GM23338 (cell line): ENCODE measurements at regions not wholly inside any gene's neighbourhood (a gene's known extent, or its start where the extent isn't known, plus 50 kb on each side); places are given as distances from the start of the nearest gene placed in this dataset.

Experiments
- EZH2 ChIP-seq: fragments of 200-600 bp; sonication (generic); IDR thresholded peaks from one replicate; pipeline ENCODE4 v1.8.0; 2017; ENCODE audit warnings: antibody characterized with exemption, mild to moderate bottlenecking, low read depth; ENCODE audit not compliant: unreplicated experiment
- EZH2phosphoT487 ChIP-seq: fragments of 200-600 bp; sonication (generic); IDR thresholded peaks from one replicate; pipeline ENCODE4 v1.8.1; 2018; ENCODE audit warnings: antibody characterized with exemption; ENCODE audit not compliant: unreplicated experiment
- POLR2AphosphoS5 ChIP-seq: IDR thresholded peaks from 2 replicates; pipeline ENCODE4 v1.6.1; 2016; ENCODE audit warnings: antibody characterized with exemption, low read depth
- REST ChIP-seq: IDR thresholded peaks from one replicate; pipeline ENCODE4 v1.6.1; 2018; ENCODE audit warnings: antibody characterized with exemption; ENCODE audit not compliant: unreplicated experiment
- TF ChIP-seq, protein P1 (sequence below), 2 experiments: fragments of 200-600 bp in 1 of 2; sonication (generic) in 1 of 2; conservative IDR thresholded peaks; 2 replicates each; pipeline versions ENCODE4 v1.5.1 to v1.6.1; 2016 to 2017; ENCODE audit warnings: antibody characterized with exemption in 2 of 2, low read depth in 2 of 2, mild to moderate bottlenecking in 2 of 2, moderate library complexity in 1 of 2

- TF ChIP-seq POLR2AphosphoS5: no peak
- TF ChIP-seq, protein P1, sequence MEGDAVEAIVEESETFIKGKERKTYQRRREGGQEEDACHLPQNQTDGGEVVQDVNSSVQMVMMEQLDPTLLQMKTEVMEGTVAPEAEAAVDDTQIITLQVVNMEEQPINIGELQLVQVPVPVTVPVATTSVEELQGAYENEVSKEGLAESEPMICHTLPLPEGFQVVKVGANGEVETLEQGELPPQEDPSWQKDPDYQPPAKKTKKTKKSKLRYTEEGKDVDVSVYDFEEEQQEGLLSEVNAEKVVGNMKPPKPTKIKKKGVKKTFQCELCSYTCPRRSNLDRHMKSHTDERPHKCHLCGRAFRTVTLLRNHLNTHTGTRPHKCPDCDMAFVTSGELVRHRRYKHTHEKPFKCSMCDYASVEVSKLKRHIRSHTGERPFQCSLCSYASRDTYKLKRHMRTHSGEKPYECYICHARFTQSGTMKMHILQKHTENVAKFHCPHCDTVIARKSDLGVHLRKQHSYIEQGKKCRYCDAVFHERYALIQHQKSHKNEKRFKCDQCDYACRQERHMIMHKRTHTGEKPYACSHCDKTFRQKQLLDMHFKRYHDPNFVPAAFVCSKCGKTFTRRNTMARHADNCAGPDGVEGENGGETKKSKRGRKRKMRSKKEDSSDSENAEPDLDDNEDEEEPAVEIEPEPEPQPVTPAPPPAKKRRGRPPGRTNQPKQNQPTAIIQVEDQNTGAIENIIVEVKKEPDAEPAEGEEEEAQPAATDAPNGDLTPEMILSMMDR (conservative IDR thresholded peaks at IDR 0.05; ENCODE audit: low read depth in 2 of 2): no peak
- no peak for TF ChIP-seq REST
- no peak for TF ChIP-seq EZH2phosphoT487
- no peak for TF ChIP-seq EZH2
These were observed 56.1 kb upstream of the SH3GLB1 start for GRCh38 chr1:86648255-86648654.
